ENCODE measurements at regions not wholly inside any gene's neighbourhood (a gene's known extent, or its start where the extent isn't known, plus 50 kb on each side); places are given as distances from the start of the nearest gene placed in this dataset.
"Not testable (repeated sequence)": the region's sequence is repeated elsewhere in the genome, so short reads cannot be mapped to it uniquely, and the experiment has no call there.

DNA sequence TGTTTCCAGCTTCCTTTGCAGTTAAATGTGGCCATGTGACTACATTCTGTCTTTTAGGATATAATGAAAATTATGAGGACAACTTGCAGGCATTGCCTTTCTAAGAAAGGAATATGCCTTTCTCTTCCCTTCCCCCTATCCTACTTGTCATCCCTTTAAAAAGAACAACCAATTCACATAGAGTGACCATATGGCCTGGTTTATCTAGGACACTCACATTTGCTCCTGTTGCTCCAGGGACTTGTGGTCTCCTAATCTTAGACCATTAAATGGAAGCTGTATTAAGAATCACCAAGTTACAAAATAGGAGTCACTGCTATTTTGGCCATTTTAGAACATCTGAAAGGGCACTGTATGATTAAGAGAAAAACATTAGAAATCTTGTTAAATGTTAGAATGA lies 520.3 kb downstream of the DTWD2 start:
- H3K9ac ChIP-seq (ENCODE audit: low read depth, low read length, poor library complexity), result no peak overlapping the region
- H3K4ac ChIP-seq (ENCODE audit: low read length), result no peak overlapping the region
- no peak overlapping the region for H2BK12ac ChIP-seq (ENCODE audit: low read length)
- no peak overlapping the region for H3K4me2 ChIP-seq (ENCODE audit: insufficient read depth, low read length, poor library complexity, severe bottlenecking)
- no peaks in the 10 kb centered on the region for H3K4me1 ChIP-seq (ENCODE audit: control insufficient read depth in 2 of 2, insufficient read depth in 1 of 2, low read depth in 1 of 2, low read length in 2 of 2)
- H3K14ac ChIP-seq (ENCODE audit: low read length), result no peak overlapping the region
- no peaks in the 10 kb centered on the region for H3K79me1 ChIP-seq (ENCODE audit: low read depth, low read length)
- no peaks in the 10 kb centered on the region for H3K36me3 ChIP-seq (replicated peaks in 1 of 2; ENCODE audit: control insufficient read depth in 2 of 2, insufficient read depth in 2 of 2, low read length in 2 of 2)
- H2BK5ac ChIP-seq (ENCODE audit: low read length), result no peak overlapping the region
- no peak overlapping the region for H3K18ac ChIP-seq (ENCODE audit: low read length)
- no peaks in the 10 kb centered on the region for H3K27me3 ChIP-seq (ENCODE audit: control insufficient read depth in 3 of 3, insufficient read depth in 3 of 3, low read depth in 1 of 3, low read length in 3 of 3)
- H2AK5ac ChIP-seq (ENCODE audit: low read depth, low read length), result no peak overlapping the region
- H4K91ac ChIP-seq (ENCODE audit: low read depth, low read length, poor library complexity), result no peak overlapping the region
- no peak overlapping the region for H4K8ac ChIP-seq (ENCODE audit: low read depth, low read length)
- no peak overlapping the region for H3K4me3 ChIP-seq (ENCODE audit: low read length in 2 of 2)
- H2BK15ac ChIP-seq (ENCODE audit: low read length), result no peak overlapping the region
- no peak overlapping the region for H2AFZ ChIP-seq (ENCODE audit: low read length)
- H3K23ac ChIP-seq (ENCODE audit: low read depth, low read length, poor library complexity), result no peak overlapping the region
- H3K9me3 ChIP-seq (replicated peaks in 1 of 2; ENCODE audit: control insufficient read depth in 2 of 2, insufficient read depth in 1 of 2, low read depth in 1 of 2, low read length in 2 of 2), result peaks cover 0 to 1% of the 10 kb centered on the region in 2 donors
- H3K27ac ChIP-seq (replicated peaks; ENCODE audit: low read length), result no peak overlapping the region
- no peak for DNase-seq (ENCODE audit: low spot score)
- no peak overlapping the region for H2BK120ac ChIP-seq (ENCODE audit: low read depth, low read length)

DNA sequence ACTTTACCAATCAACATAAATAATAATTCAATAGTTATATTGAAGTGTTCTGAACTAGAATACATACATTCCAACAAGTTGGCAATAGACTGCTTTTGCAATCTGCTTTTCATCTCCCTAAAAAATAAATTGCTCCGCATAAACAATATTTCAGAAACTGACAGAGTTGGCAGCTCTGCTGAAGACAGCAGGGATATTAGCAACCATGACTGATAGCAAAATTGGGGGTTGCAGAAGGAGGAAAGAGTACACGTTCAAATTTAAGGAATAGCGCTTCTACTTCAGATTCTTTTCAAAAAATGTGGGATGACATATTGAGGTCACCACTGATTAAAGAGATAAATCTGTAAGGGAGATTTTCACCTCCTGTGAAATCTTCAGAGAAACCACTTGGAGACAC lies 521.2 kb downstream of the DTWD2 start:
- Histone ChIP-seq H3K18ac (ENCODE audit: low read length) (no peak overlapping the region), H3K36me3 (replicated peaks in 1 of 2; ENCODE audit: control insufficient read depth in 2 of 2, insufficient read depth in 2 of 2, low read length in 2 of 2) (no peaks in the 10 kb centered on the region), H2BK15ac (ENCODE audit: low read length) (no peak overlapping the region), H2BK12ac (ENCODE audit: low read length) (no peak overlapping the region), H4K91ac (ENCODE audit: low read depth, low read length, poor library complexity) (no peak overlapping the region), H3K27ac (replicated peaks; ENCODE audit: low read length) (no peak overlapping the region), H2BK5ac (ENCODE audit: low read length) (no peak overlapping the region), H3K4me3 (ENCODE audit: low read length in 2 of 2) (no peak overlapping the region), H3K4ac (ENCODE audit: low read length) (no peak overlapping the region), H3K4me1 (ENCODE audit: control insufficient read depth in 2 of 2, insufficient read depth in 1 of 2, low read depth in 1 of 2, low read length in 2 of 2) (no peaks in the 10 kb centered on the region), H3K27me3 (ENCODE audit: control insufficient read depth in 3 of 3, insufficient read depth in 3 of 3, low read depth in 1 of 3, low read length in 3 of 3) (no peaks in the 10 kb centered on the region), H3K23ac (ENCODE audit: low read depth, low read length, poor library complexity) (no peak overlapping the region), H3K9ac (ENCODE audit: low read depth, low read length, poor library complexity) (no peak overlapping the region), H3K4me2 (ENCODE audit: insufficient read depth, low read length, poor library complexity, severe bottlenecking) (no peak overlapping the region), H3K14ac (ENCODE audit: low read length) (no peak overlapping the region), H3K9me3 (replicated peaks in 1 of 2; ENCODE audit: control insufficient read depth in 2 of 2, insufficient read depth in 1 of 2, low read depth in 1 of 2, low read length in 2 of 2) (peaks cover 0 to 1% of the 10 kb centered on the region in 2 donors), H3K79me1 (ENCODE audit: low read depth, low read length) (no peaks in the 10 kb centered on the region), H2AK5ac (ENCODE audit: low read depth, low read length) (no peak overlapping the region), H4K8ac (ENCODE audit: low read depth, low read length) (no peak overlapping the region), H2AFZ (ENCODE audit: low read length) (no peak overlapping the region), H2BK120ac (ENCODE audit: low read depth, low read length) (no peak overlapping the region)
- no CpG with 5 or more reads among the region's 3 CpGs for WGBS, 2 donors (ENCODE audit: extremely low coverage in 2 of 2, insufficient read length in 2 of 2, insufficient replicate concordance in 1 of 2)
- no peak for DNase-seq (ENCODE audit: low spot score)

GRCh38 chr5:118466418-118466817 lies 521.9 kb downstream of the DTWD2 start:
- no peak overlapping the region for H2BK5ac ChIP-seq (ENCODE audit: low read length)
- H2BK12ac ChIP-seq (ENCODE audit: low read length), result no peak overlapping the region
- H3K9me3 ChIP-seq (replicated peaks in 1 of 2; ENCODE audit: control insufficient read depth in 2 of 2, insufficient read depth in 1 of 2, low read depth in 1 of 2, low read length in 2 of 2), result peaks cover 0 to 1% of the 10 kb centered on the region in 2 donors
- H3K18ac ChIP-seq (ENCODE audit: low read length), result no peak overlapping the region
- no peaks in the 10 kb centered on the region for H3K79me1 ChIP-seq (ENCODE audit: low read depth, low read length)
- no peak overlapping the region for H3K14ac ChIP-seq (ENCODE audit: low read length)
- no peak overlapping the region for H3K4me2 ChIP-seq (ENCODE audit: insufficient read depth, low read length, poor library complexity, severe bottlenecking)
- no peak overlapping the region for H2BK15ac ChIP-seq (ENCODE audit: low read length)
- no peak overlapping the region for H2AK5ac ChIP-seq (ENCODE audit: low read depth, low read length)
- H3K4me1 ChIP-seq (ENCODE audit: control insufficient read depth in 2 of 2, insufficient read depth in 1 of 2, low read depth in 1 of 2, low read length in 2 of 2), result peaks cover 2% of the 10 kb centered on the region in 2 donors
- no CpG with 5 or more reads among the region's 5 CpGs for WGBS, 2 donors (ENCODE audit: extremely low coverage in 2 of 2, insufficient read length in 2 of 2, insufficient replicate concordance in 1 of 2)
- H2AFZ ChIP-seq (ENCODE audit: low read length), result no peak overlapping the region
- no peak for DNase-seq (ENCODE audit: low spot score)
- no peak overlapping the region for H3K9ac ChIP-seq (ENCODE audit: low read depth, low read length, poor library complexity)
- no peaks in the 10 kb centered on the region for H3K27me3 ChIP-seq (ENCODE audit: control insufficient read depth in 3 of 3, insufficient read depth in 3 of 3, low read depth in 1 of 3, low read length in 3 of 3)
- no peaks in the 10 kb centered on the region for H3K36me3 ChIP-seq (replicated peaks in 1 of 2; ENCODE audit: control insufficient read depth in 2 of 2, insufficient read depth in 2 of 2, low read length in 2 of 2)
- H4K8ac ChIP-seq (ENCODE audit: low read depth, low read length), result no peak overlapping the region
- no peak overlapping the region for H3K4ac ChIP-seq (ENCODE audit: low read length)
- H3K4me3 ChIP-seq (ENCODE audit: low read length in 2 of 2), result no peak overlapping the region
- H2BK120ac ChIP-seq (ENCODE audit: low read depth, low read length), result no peak overlapping the region
- no peak overlapping the region for H4K91ac ChIP-seq (ENCODE audit: low read depth, low read length, poor library complexity)
- no peak overlapping the region for H3K23ac ChIP-seq (ENCODE audit: low read depth, low read length, poor library complexity)
- H3K27ac ChIP-seq (replicated peaks; ENCODE audit: low read length), result no peak overlapping the region

DNA sequence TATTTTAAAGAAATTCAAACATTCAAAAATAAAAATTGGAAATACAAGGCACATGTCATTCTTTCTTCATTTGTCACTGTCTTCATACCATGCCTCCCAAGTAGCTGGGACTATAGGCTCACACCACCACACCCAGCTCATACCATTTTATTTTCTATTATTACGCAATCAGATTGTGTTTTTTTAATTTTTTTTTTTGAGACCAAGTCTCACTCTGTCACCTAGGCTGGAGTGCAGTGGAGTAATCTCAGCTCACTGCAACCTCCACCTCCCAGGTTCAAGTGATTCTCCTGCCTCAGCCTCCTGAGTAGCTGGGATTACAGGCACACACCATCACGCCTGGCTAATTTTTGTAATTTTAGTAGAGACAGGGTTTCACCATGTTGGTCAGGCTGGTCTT lies 526.1 kb downstream of the DTWD2 start:
- H4K91ac ChIP-seq (ENCODE audit: low read depth, low read length, poor library complexity); H3K27me3 ChIP-seq (ENCODE audit: control insufficient read depth in 3 of 3, insufficient read depth in 3 of 3, low read depth in 1 of 3, low read length in 3 of 3); DNase-seq (ENCODE audit: low spot score); H2BK12ac ChIP-seq (ENCODE audit: low read length); H3K4me3 ChIP-seq (ENCODE audit: low read length in 2 of 2); H3K79me1 ChIP-seq (ENCODE audit: low read depth, low read length); H3K36me3 ChIP-seq (replicated peaks in 1 of 2; ENCODE audit: control insufficient read depth in 2 of 2, insufficient read depth in 2 of 2, low read length in 2 of 2); H3K27ac ChIP-seq (replicated peaks; ENCODE audit: low read length); H3K14ac ChIP-seq (ENCODE audit: low read length); H2AFZ ChIP-seq (ENCODE audit: low read length); H2BK120ac ChIP-seq (ENCODE audit: low read depth, low read length); H3K4ac ChIP-seq (ENCODE audit: low read length); H3K23ac ChIP-seq (ENCODE audit: low read depth, low read length, poor library complexity); H2BK5ac ChIP-seq (ENCODE audit: low read length); H3K9ac ChIP-seq (ENCODE audit: low read depth, low read length, poor library complexity); H2BK15ac ChIP-seq (ENCODE audit: low read length); H3K4me2 ChIP-seq (ENCODE audit: insufficient read depth, low read length, poor library complexity, severe bottlenecking); H2AK5ac ChIP-seq (ENCODE audit: low read depth, low read length); H3K9me3 ChIP-seq (replicated peaks in 1 of 2; ENCODE audit: control insufficient read depth in 2 of 2, insufficient read depth in 1 of 2, low read depth in 1 of 2, low read length in 2 of 2); H3K18ac ChIP-seq (ENCODE audit: low read length); H4K8ac ChIP-seq (ENCODE audit: low read depth, low read length); H3K4me1 ChIP-seq (ENCODE audit: control insufficient read depth in 2 of 2, insufficient read depth in 1 of 2, low read depth in 1 of 2, low read length in 2 of 2): not testable (repeated sequence)
- whole genome bisulfite sequencing, 2 donors (ENCODE audit: extremely low coverage in 2 of 2, insufficient read length in 2 of 2, insufficient replicate concordance in 1 of 2), result no CpG with 5 or more reads among the region's 2 CpGs

Measured in neuronal stem cell (in vitro differentiated cells).